Left cardiac atrium (tissue), 4 donors: ENCODE measurements at regions not wholly inside any gene's neighbourhood (a gene's known extent, or its start where the extent isn't known, plus 50 kb on each side); places are given as distances from the start of the nearest gene placed in this dataset.

ENCODE experiments used
- ATAC-seq, 2 donors: fragments of 200-7000 bp; cut with Tn5 transposase; one replicate each; pipeline ENCODE4 v1.9.1; 2020; ENCODE audit warnings: mild to moderate bottlenecking in 2 of 2, moderate library complexity in 2 of 2
- DNase-seq: peaks from one replicate; pipeline ENCODE4 v3.0.0-alpha.2; 2020
- intact Hi-C, 2 donors: fragments of 100-400 bp; cut with DNase I; formaldehyde crosslinking; loops; one replicate each; pipeline versions ENCODE4 v1.14.1 to v1.15.1; 2022 to 2023
- donor health status: DM: no; HTN: yes; CAD: no.
- donor health status: DM: no; HTN: yes; CAD: no; lungs with severe emphysema.
- donor health status: DM: yes; HTN: yes; CAD: no.
- donor health status: Dilated cardiomyopathy.

DNA sequence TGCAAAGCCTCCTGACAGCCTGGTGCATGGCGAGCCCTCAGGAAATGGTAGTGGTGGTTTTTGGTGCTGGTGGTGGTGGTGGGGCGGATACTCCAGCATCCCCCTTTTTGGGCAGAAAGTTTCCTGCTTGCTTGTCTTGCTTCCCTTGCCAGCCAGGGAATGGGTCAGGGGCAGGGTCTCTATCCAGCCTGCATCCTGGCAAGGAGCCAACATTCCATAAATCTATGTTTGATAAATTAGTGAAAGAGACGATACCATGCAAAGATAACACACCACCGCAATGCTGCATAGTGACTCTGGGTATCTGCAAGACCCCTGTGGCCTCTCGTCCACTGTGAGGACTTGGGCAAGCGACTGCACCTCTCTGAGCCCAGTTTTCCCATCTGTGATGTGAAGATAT is 246.2 kb downstream of the LRFN2 start:
- intact Hi-C loops = loop anchor here in 1 of 2 donors (10.0 kb wide), 1 partner anchor 204 kb away; no protein-coding TSS in a partner anchor
- DNase-seq (no peak), ATAC-seq (no peak)

DNA sequence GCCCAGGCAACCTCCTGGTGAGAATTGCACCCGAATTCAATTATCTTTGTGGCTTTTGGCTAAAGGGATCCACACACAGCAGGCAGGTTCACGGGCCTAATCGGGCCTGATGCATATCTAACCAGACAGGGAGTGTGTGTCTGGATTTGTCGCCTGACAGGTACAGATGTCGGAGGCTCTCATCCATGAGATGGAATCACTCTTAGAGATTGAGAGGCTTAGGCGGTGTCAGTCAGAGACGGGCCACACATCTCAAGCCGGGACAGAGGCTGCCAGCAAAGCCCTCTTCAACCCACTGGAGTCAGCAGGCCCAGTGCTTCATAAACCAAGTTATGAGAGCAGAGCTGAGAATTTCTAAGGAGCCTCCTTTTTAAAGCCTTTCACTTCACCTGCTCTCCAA is 247.0 kb downstream of the LRFN2 start:
- no peak for DNase-seq
- no peak for ATAC-seq
- intact Hi-C loops = loop anchor here in 1 of 2 donors (10.0 kb wide), 1 partner anchor 205 kb away; no protein-coding TSS in a partner anchor

GRCh38 chr6:40338306-40338705 is 248.9 kb downstream of the LRFN2 start:
- DNase-seq (no peak), ATAC-seq (no peak)
- intact Hi-C loops = no loop called here

- intact Hi-C loops = no loop called here
- no peak for DNase-seq
- ATAC-seq = no peak
Observed at GRCh38 chr6:40336940-40337760, 250.0 kb downstream of the LRFN2 start.

GRCh38 chr6:40336296-40336695 is 250.9 kb downstream of the LRFN2 start:
- intact Hi-C loops = no loop called here
- no peak for DNase-seq
- ATAC-seq = no peak

DNA sequence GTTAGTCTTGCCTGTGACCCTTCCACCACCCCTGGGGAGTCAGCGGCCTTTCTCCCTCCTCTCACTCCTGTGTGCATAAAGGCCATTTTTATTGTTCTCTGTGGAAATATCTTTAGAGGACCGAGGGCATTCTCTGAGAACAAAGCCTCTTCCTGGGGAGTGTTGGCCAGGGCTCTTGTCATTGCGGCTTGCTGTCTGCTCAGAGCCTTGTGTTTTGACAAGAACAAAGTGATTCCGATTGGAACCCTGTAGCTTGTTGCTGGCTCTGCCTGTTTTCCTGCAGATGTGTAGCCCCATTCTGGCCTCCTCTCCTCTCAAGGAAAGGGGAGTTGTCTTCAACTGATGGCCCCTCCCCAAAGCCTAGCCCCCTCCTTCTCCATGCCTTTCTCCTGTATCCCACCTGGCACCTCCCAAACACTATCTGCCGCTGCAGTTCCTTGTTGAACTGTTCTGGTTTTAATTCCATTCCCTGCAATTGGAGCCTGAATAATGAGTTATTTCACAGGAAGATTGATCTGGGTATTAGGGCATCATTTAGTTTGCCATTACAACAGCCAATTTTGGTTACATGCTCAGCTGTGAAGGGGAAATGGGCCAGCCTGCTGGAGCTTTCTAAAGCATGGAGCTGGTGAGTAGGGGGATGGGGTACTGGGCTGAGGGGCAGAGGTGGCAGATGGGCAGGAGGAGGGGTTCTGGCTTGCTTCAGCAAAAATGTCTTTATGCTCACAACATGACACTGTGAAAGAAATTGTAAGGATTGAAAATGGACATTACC is 252.5 kb downstream of the LRFN2 start:
- no peak for ATAC-seq
- no peak for DNase-seq
- intact Hi-C loops = no loop called here

- ATAC-seq (no peak), DNase-seq (no peak)
- intact Hi-C loops = no loop called here
Observed at GRCh38 chr6:40331545-40331944, 255.6 kb downstream of the LRFN2 start.

DNA sequence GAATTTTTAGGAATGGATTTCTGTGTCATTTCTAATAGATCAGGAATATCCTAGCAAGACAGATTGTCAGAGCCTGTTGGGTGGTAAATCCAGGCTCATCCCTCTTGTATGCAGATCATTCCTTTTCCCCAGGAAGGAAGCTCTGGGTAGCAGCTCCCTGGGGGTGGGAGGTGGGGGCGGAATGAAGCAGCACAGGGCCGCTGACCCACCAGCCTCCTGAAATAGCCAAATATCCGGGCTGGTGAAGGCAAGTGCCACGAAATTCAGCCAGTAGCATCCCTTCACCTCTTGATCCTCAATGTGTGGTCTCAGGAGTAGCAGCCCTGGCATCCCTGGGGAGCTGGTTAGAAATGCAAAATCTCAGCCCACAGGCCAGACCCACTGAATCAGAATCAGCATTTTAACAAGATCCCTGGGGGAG is 256.9 kb downstream of the LRFN2 start:
- ATAC-seq (no peak), DNase-seq (no peak)
- intact Hi-C loops = no loop called here

GRCh38 chr6:40328986-40329545 is 258.1 kb downstream of the LRFN2 start:
- ATAC-seq = no peak
- intact Hi-C loops = loop anchor here (10.0 kb wide), 1 partner anchor 256 kb away; the partner anchor contains the start of gene LRFN2 (in 2 of the 2)
- DNase-seq = no peak

DNA sequence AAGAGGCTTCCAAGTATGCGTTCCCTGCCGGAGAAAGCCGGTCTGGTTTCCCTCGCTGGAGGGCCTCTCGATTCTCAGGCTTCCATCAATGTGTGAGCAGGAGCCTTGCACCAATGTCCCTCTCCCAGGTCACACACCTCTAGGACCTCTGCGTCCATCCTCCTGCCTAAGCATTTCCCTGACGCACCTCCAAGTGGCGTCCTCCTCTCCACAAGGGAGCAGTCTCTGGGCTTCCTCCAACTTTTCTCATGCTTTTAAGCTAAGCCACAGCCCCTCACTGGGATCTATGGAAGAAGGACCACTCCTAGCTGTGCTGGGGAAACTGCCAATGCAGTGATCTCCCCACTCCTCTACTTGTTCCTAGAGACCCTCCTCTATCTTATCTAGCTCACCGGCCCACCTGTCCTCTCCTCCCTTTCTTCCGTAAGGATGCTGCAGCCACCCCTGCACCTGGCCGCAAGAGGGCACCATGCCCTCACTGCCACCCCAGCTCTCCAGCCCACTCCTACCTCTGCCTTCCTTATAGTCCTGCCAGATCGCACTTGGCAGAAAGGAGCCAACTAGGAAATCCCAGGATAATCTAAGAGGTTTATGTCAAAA is 258.7 kb downstream of the LRFN2 start:
- intact Hi-C loops = loop anchor here (10.0 kb wide), 1 partner anchor 256 kb away; the partner anchor contains the start of gene LRFN2 (in 2 of the 2)
- DNase-seq (no peak), ATAC-seq (peak in 1 of 2 donors; percentile 32)

- intact Hi-C loops = loop anchor here (10.0 kb wide), 1 partner anchor 258 kb away; the partner anchor contains the start of gene LRFN2 (in 2 of the 2)
- peak; percentile 46 to 59 for ATAC-seq
- peak; percentile 39 for DNase-seq
Observed at GRCh38 chr6:40326714-40327421, 260.3 kb downstream of the LRFN2 start.

GRCh38 chr6:40325791-40326190 is 261.4 kb downstream of the LRFN2 start:
- no peak for DNase-seq
- intact Hi-C loops = loop anchor here (10.0 kb wide), 1 partner anchor 259 kb away; the partner anchor contains the start of gene LRFN2 (in 2 of the 2)
- no peak for ATAC-seq

DNA sequence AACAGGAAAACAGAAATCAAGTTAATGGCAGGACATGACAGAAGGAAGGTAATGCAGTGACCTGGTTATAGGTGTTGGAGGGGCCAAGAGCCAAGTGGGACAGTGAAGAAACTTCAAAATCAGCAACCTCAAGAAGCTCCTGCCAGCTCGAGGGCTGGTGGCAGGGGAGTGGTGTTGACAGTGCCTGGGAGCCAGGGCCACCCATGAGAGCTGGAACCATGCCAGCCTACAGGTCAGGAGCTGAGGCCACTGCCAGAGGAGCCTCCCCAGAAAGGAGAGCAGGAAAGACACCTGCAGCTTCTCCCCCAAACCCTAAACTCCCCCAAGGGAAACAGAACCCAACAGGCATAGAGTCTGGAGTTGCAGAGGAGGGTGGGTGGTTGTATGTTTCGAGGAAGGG is 262.1 kb downstream of the LRFN2 start:
- DNase-seq (peak; percentile 29), ATAC-seq (no peak)
- intact Hi-C loops = loop anchor here (10.0 kb wide), 1 partner anchor 260 kb away; the partner anchor contains the start of gene LRFN2 (in 2 of the 2)

DNA sequence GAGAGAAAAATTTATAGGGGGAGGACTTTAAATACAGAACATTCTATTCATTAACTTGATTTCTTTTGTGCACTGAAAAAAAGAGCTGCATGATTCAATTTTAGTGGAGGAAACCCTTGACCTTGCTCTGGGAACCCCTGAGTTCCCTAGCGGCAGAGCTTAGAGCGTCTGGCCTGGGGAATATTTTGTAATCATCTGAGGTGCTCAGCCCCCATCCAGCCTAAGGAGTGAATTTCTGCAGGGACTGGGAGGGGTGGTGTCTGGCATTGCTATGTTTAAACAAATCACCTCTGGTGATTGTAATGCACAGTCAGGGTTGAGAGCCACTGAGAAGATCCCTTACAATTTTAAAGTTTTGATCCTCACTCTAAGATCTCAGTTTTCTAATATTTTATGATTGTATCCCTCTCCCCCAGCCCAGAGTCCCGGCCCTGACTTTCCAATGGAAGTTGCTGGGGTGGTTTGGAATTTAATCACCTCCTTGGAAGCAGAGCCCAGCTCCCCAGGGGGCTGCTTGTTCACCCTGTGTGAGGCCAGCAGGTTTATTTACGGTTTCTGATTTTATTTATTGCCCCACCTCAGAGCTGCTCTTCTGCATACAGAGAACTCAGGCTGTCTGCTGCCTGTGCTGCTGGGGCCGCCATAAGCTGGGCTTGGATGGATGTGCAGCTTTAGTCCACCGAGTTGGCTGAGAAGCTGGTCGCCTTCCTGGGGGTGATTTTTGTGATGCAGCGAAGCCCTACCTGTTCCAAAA is 263.1 kb downstream of the LRFN2 start:
- intact Hi-C loops = loop anchor here (10.0 kb wide), 1 partner anchor 261 kb away; the partner anchor contains the start of gene LRFN2 (in 2 of the 2)
- DNase-seq (no peak), ATAC-seq (no peak)

GRCh38 chr6:40322336-40322735 is 264.8 kb downstream of the LRFN2 start:
- intact Hi-C loops = loop anchor here (10.0 kb wide), 1 partner anchor 262 kb away; the partner anchor contains the start of gene LRFN2 (in 2 of the 2)
- ATAC-seq (no peak), DNase-seq (no peak)

DNA sequence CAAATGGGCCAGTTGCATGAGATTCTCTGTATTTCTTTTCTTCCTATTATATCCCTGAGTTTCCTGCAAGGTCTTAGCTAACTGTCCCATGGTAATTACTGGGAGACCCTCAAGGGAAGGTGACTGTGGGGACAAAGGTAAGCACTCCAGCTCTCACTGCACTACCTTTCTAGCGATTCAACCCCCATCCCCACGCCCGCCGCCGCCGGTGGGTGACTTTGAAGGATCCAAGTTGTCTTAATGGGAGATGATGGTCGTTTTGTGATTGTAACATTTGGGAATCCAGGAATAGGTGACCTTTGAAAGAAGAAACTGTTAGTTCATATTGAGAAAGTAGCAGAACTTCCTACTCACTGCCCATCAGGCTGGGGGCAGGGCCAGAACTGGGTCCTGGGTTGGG is 265.5 kb downstream of the LRFN2 start:
- ATAC-seq (no peak), DNase-seq (no peak)
- intact Hi-C loops = loop anchor here (10.0 kb wide), 1 partner anchor 263 kb away; the partner anchor contains the start of gene LRFN2 (in 2 of the 2)

DNA sequence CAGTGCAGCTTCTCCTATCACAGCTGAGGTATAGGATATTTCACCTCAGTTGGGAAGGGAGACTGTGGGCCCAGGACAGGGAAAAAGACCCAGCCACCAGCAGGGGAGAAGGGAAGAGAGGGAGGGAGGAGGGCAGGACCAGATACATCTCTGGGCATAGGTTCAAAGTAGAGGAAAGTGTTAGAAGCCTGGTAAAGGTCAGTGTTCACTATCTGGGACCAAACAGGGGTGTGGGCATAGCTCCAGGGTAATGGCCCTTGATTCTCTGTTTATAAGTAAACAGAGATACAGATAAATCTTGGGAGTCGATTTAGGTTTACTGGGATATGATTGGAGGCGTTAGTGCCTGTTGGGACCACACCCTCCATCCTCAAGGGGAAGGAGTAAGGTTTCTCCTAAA is 266.2 kb downstream of the LRFN2 start:
- intact Hi-C loops = loop anchor here (10.0 kb wide), 1 partner anchor 264 kb away; the partner anchor contains the start of gene LRFN2 (in 2 of the 2)
- ATAC-seq (no peak), DNase-seq (no peak)
